ENCODE measurements at regions not wholly inside any gene's neighbourhood (a gene's known extent, or its start where the extent isn't known, plus 50 kb on each side); places are given as distances from the start of the nearest gene placed in this dataset.

DNA sequence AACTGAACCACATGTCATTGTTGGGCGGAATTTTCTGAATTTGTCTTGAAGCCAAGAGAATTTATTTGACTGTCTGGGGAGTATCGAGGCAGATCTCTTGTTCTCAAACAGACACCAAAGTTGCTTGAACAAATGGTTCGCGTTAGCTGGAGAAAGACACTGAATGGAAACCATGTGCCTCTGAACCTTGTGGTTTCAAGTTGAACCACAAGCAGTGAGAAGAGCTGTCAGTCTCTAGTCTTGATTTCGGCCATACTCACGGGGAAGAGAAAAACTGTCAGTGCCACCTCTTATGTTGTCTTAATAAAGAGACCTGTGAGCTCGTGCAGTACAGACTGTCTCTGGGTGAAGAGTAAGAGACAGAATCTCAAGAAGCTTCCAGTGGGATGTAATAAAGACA is 886.5 kb upstream of the SOX9 start:
- Histone ChIP-seq H3K4me1 (ENCODE audit: control insufficient read depth, extremely low read depth, insufficient read depth, low read length) (peaks cover 5% of the 10 kb centered on the region), H3K36me3 (ENCODE audit: control insufficient read depth in 2 of 2, extremely low read depth in 1 of 2, insufficient read depth in 2 of 2, low read length in 2 of 2) (no peaks in the 10 kb centered on the region), H3K27ac (ENCODE audit: control insufficient read depth, insufficient read depth, low read length) (no peak overlapping the region), H3K79me2 (ENCODE audit: control insufficient read depth, insufficient read depth, low read length) (no peaks in the 10 kb centered on the region), H3K9me1 (ENCODE audit: control insufficient read depth, extremely low read depth, insufficient read depth, low read length) (no peaks in the 10 kb centered on the region), H3K27me3 (ENCODE audit: control insufficient read depth, extremely low read depth, insufficient read depth, low read length) (no peaks in the 10 kb centered on the region), H3K9ac (ENCODE audit: control insufficient read depth, extremely low read depth, insufficient read depth, low read length) (no peak overlapping the region), H3K9me3 (ENCODE audit: control insufficient read depth, low read depth, low read length) (no peaks in the 10 kb centered on the region), H4K20me1 (ENCODE audit: control insufficient read depth, extremely low read depth, insufficient read depth, low read length) (no peaks in the 10 kb centered on the region), H3K4me2 (ENCODE audit: control insufficient read depth, extremely low read depth, insufficient read depth, low read depth, low read length) (no peak overlapping the region), H2AFZ (ENCODE audit: control insufficient read depth, low read length) (no peak overlapping the region), H3K4me3 (ENCODE audit: control insufficient read depth in 2 of 3, extremely low read depth in 1 of 3, insufficient read depth in 2 of 3, low read depth in 1 of 3, low read length in 3 of 3) (no peak overlapping the region)
- no peak for DNase-seq (ENCODE audit: low read depth, low spot score)
- dilution Hi-C loops (cut with MboI; ENCODE audit: extremely low pct_ligation_motif_present, low sequenced_read_pairs) = no loop called here
- TF ChIP-seq, protein P1, sequence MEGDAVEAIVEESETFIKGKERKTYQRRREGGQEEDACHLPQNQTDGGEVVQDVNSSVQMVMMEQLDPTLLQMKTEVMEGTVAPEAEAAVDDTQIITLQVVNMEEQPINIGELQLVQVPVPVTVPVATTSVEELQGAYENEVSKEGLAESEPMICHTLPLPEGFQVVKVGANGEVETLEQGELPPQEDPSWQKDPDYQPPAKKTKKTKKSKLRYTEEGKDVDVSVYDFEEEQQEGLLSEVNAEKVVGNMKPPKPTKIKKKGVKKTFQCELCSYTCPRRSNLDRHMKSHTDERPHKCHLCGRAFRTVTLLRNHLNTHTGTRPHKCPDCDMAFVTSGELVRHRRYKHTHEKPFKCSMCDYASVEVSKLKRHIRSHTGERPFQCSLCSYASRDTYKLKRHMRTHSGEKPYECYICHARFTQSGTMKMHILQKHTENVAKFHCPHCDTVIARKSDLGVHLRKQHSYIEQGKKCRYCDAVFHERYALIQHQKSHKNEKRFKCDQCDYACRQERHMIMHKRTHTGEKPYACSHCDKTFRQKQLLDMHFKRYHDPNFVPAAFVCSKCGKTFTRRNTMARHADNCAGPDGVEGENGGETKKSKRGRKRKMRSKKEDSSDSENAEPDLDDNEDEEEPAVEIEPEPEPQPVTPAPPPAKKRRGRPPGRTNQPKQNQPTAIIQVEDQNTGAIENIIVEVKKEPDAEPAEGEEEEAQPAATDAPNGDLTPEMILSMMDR (optimal IDR thresholded peaks at IDR 0.05 in 1 of 3, IDR thresholded peaks at IDR 0.05 in 1 of 3, conservative IDR thresholded peaks at IDR 0.05 in 1 of 3; ENCODE audit: extremely low read depth in 1 of 3, insufficient read depth in 2 of 3, low read length in 3 of 3) = no peak
- no peak for FAIRE-seq

DNA sequence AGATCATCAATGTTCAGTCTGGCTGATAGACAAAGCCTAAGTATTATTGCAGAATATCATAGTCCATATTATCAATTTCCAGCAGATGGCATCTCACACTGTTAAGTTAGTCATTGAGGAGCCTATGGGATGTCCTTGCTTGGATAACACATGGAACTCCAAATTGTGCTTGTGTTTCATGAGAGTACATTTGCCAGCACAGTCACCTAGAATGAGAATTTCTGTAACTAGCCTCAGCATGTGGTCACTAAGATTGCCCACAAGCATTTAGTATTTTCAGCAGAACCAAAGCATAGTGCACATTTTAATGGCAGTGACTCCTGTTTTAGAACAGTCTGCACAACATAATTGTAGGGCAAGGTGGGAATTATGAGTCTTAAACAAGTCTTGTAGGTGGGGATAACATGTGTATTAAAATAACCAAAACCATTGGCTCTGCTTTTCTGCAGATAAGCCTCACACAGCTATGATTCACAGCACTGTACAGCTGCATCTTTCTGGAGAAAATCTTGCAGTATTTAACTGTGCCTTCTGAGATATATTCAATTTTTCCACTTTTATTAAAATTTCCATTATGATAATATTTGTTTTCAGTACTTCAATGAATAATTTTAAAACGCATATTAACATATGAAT is 882.8 kb upstream of the SOX9 start:
- H3K36me3 ChIP-seq (ENCODE audit: control insufficient read depth in 2 of 2, extremely low read depth in 1 of 2, insufficient read depth in 2 of 2, low read length in 2 of 2) = no peaks in the 10 kb centered on the region
- dilution Hi-C loops (cut with MboI; ENCODE audit: extremely low pct_ligation_motif_present, low sequenced_read_pairs) = no loop called here
- FAIRE-seq (peak; percentile 97), DNase-seq (ENCODE audit: low read depth, low spot score) (peak; percentile 11)
- no peaks in the 10 kb centered on the region for H3K9me1 ChIP-seq (ENCODE audit: control insufficient read depth, extremely low read depth, insufficient read depth, low read length)
- no peak overlapping the region for H3K9ac ChIP-seq (ENCODE audit: control insufficient read depth, extremely low read depth, insufficient read depth, low read length)
- peak overlapping the region; percentile 37 for H3K4me2 ChIP-seq (ENCODE audit: control insufficient read depth, extremely low read depth, insufficient read depth, low read depth, low read length)
- no peak overlapping the region for H3K4me3 ChIP-seq (ENCODE audit: control insufficient read depth in 2 of 3, extremely low read depth in 1 of 3, insufficient read depth in 2 of 3, low read depth in 1 of 3, low read length in 3 of 3)
- no peaks in the 10 kb centered on the region for H3K27me3 ChIP-seq (ENCODE audit: control insufficient read depth, extremely low read depth, insufficient read depth, low read length)
- no peaks in the 10 kb centered on the region for H3K79me2 ChIP-seq (ENCODE audit: control insufficient read depth, insufficient read depth, low read length)
- no peaks in the 10 kb centered on the region for H3K9me3 ChIP-seq (ENCODE audit: control insufficient read depth, low read depth, low read length)
- TF ChIP-seq, protein P1 (optimal IDR thresholded peaks at IDR 0.05 in 1 of 3, IDR thresholded peaks at IDR 0.05 in 1 of 3, conservative IDR thresholded peaks at IDR 0.05 in 1 of 3; ENCODE audit: extremely low read depth in 1 of 3, insufficient read depth in 2 of 3, low read length in 3 of 3) = peak in 2 of 3 experiments; percentile 33 to 50
- no peak for TF ChIP-seq EZH2 (IDR thresholded peaks at IDR 0.05; ENCODE audit: low read length)
- H4K20me1 ChIP-seq (ENCODE audit: control insufficient read depth, extremely low read depth, insufficient read depth, low read length) = no peaks in the 10 kb centered on the region
- peaks cover 5% of the 10 kb centered on the region for H3K4me1 ChIP-seq (ENCODE audit: control insufficient read depth, extremely low read depth, insufficient read depth, low read length)
- H2AFZ ChIP-seq (ENCODE audit: control insufficient read depth, low read length) = peak overlapping the region; percentile 41
- no peak overlapping the region for H3K27ac ChIP-seq (ENCODE audit: control insufficient read depth, insufficient read depth, low read length)

All from keratinocyte (primary cell).